GM21360 (cell line): ENCODE measurements at regions not wholly inside any gene's neighbourhood (a gene's known extent, or its start where the extent isn't known, plus 50 kb on each side); places are given as distances from the start of the nearest gene placed in this dataset.

Experiments
- ATAC-seq: cut with Tn5 transposase; IDR thresholded peaks from one replicate; pipeline ENCODE4 v1.9.1; 2021; ENCODE audit warnings: mild to moderate bottlenecking, moderate library complexity; ENCODE audit not compliant: unreplicated experiment

DNA sequence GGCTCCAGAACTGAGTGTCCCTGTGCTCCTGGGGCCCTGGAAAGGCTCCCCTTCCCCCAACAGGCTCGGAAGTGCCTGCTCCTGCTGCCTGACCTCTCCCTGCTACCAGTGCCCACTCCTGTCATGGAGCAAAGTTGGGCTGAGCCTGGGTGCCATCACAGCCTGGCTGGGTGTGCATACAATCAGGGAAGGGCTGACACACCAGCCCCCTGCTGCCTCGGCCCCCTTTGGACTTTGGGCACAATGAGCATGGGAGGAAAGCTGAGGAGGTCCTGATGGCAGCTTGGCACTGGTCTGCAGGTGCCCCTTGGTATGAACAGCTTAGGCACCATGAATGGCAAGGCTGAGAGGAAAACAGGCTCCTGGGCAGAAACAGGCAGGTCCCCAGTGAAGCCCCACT is 405.0 kb downstream of the PID1 start:
- no peak for ATAC-seq

DNA sequence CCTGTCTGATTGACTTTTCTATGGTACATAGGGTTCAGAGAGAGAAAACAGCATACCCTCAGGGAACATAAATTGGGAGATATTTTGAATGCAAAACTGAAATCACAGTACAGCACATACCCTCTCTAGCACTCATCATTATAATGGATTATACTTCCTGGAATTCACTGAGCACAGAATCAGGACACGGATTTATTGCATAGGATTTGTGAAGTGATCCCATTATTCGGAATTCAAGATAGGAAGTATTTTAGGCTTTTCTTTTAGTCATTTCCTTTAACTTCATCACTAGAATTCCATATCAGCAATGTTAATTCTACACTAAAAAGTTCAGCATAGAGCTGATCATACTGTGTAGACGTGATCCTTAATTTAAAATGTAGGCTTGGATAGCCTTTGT is 407.0 kb downstream of the PID1 start:
- ATAC-seq = no peak

DNA sequence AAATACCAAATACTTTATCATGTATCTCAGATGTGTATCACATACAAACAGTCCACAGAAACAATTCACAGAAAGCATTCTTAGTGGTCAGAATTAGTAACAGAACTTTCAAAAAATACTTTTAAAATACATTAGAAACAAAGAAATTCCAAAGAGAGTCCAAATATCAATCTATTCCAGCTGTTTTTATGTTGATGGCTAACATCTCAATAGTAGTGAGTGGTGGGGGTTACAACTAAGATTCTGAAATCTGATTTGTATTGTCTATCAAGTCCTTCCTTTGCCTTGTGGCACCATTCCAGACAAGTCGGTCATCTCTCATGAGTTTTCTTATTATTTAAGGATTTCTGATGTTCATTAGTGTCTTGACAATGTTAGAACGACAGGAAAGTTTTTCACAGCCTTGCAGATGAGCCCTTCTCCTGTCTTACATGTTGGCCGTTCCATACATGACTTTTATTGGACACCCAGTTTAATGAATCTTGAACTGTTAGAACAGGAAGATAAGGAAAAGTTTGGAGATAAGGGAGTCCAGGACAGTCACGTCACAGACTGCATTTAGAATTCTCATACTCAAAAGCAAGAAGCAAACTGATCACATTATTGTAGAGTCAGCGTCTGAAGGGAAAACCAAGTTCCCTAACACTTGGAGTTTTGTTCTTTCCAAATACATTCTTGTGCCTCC is 410.3 kb downstream of the PID1 start:
- no peak for ATAC-seq

DNA sequence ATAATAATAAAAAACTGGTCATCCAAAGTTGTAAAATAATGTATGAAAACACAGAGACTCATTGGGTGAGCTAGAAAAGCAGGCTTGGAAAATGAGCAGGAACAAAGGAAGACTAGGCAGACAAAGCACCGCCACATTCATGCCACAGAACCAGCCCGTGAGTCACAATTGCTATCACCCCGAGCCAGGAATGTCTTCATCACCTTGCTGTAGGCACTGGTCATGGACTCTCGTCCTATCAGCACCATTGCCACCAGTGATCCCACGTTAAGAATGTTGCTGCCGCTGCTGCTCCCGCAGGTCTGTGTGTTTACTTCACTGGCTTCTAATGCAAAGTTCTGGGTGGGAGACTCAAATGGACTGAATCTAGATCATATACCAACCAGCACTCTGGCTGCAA is 417.9 kb downstream of the PID1 start:
- ATAC-seq = no peak

DNA sequence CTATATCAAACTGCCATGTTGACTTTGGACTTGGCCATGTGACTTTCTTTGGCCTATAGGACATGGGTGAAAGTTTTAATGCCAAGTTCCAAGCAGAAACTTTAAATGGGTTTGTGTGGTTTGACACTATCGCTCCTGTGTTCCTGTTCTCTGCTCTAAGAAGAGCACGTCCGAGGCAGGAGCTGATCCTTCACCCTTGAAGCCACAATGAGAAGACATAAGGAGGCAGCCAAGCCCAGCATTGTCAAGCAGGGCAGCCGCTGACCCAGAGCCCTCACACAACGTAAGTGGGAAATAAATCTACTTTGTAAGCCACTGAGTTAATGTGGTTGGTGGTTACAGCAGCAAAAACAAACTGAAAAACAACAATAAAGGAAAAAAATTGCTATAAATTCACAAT is 422.4 kb downstream of the PID1 start:
- ATAC-seq = no peak

DNA sequence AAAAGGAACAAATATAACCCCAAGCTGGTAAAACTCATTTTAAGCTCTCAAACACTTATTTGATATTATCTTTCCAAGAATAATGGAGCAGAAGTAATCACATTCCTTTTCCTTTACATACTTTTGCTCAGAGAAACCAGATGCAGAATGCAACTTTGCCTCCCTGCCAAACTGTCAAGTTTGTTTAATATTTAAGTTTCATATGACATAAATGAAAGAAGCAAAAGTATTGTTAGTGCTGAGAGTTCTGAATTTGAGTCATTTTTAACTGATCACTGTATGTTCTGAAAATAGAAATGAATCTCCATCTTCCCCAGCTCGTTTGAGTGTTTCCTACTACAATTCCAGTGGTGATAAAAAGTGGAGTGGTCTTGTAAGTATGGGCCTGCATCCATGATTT is 423.4 kb downstream of the PID1 start:
- no peak for ATAC-seq

DNA sequence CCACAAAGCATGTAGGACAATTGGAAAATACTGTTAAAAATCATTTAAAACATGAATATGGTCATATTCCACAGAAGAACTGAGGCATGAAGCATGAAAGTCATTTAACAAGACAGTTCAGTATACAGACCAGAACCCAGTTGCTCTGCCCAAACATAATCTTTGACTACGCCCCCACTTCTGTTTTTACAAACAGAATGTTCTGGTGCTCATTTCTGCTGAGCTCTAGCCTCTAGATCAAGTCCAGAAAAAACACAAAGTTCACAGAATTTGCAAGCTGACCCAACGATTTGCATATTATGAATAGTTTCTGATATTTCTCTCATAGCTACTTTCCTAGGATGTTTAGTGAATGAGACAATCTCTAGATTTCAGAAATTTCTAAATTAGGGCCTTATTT is 424.9 kb downstream of the PID1 start:
- no peak for ATAC-seq

DNA sequence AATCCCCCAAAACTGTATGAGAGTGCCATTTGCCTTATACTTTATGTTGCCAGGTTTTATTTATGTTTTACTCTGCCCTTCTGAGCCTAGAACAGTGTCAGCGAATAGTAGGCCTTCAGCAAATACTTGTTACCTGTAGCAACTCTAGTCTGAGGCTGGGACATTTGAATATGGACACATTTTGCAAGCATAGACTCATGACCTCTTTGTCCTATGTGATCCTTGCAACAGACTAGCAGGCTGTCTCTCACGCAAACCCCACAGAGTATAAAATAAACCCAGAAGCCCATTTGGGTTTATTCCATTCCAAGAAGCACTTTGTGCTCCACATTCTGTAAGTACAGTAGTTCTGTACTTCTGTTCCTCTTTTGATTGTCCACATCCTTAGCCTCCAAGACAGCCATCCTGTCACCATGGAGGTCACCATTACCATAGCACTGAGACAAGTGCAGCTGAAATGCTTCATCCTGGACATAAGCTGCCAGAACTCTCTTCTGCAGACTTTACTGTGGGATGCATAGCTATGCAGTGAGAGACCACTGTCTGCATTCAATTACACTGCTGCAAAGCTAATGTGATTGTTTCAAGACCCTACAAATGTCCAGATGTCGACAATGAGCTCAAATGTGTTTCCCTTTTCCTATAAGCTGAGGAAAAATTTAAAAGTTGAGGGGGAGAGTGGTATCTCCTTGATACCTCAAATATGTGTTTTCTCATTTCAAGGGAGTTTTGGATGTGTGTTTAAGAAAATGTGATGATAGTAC is 425.7 kb downstream of the PID1 start:
- ATAC-seq = no peak

DNA sequence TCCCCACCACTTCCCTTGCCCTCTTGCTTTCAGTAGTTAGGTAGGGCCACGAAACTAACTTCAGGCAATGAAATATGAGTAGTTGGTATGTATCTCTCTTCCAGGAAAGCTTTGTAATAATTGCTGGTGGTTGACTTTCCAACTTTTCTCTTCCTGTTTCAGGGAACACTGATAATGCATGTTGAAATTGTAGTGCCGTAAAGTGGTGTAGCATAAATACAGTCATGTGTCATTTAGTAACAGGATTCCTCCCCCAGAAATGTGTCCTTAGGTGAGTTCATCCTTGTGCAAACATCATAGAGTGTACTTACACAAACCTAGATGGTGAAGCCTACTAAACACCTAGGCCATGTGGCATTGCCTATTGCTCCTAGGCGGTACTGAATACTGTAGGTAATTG is 429.2 kb downstream of the PID1 start:
- ATAC-seq = no peak

DNA sequence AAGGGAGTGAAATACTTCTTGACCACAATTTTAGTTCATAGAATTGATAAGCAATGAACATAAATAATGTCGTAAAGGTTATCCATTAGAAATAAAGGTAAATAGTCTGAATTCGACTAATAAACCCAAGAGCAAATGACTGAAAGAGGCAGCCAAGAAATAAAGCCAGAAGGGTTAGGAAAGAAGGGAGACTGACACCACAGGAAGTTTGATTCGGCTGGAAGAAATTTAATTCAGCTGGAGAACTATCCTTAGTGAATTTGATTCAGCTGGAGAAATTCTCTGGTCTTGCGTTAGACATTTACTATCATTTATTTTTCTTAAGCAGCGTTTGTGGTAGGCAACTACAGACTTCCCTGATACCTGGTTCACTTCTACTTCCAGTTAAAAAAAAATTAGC is 429.6 kb downstream of the PID1 start:
- no peak for ATAC-seq

DNA sequence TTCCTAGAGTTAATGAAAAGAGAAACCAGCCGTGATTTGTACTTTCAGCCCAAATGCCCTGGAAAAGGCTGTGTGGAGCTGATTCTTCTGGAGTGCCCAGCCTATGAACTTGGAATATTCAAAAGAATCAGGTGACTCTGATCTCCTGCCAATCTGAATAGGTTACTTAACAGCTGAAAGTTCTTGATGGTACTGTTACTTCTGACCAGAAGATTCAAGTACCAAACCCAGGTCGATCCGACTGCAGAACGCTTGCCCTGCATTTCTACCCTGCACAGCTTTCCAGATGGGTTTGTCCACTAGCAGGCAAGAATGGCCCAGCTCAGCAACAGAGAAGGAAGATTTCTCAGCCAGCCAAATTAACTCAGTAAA is 430.4 kb downstream of the PID1 start:
- no peak for ATAC-seq

DNA sequence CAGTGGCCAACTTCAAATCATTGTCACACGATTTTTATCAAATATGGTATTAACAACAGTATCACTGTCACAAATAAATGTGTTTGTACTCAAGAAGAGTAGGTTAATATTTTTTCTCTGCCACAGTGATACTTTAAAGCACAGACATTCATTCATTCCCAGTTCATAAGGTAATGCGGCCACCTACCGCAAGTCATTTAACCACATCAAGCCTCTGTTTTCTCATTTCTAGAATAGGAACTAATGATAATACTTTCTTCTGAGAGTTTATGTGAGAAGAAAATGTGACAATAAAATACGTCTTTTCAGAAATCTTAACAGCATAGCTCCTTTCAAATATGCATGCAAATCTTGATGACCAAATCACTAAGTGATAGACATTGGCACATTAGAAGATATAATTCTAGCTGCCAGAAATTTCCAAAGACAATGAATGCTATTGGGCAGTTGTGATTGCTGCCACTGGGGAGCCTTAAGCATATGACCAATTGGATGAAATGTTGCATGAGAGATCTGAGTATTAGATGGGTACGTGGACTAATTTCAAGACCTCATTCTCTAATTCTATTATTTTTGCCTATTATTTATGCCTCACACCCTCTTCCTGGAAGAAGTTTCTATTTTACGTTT is 430.9 kb downstream of the PID1 start:
- ATAC-seq = no peak

DNA sequence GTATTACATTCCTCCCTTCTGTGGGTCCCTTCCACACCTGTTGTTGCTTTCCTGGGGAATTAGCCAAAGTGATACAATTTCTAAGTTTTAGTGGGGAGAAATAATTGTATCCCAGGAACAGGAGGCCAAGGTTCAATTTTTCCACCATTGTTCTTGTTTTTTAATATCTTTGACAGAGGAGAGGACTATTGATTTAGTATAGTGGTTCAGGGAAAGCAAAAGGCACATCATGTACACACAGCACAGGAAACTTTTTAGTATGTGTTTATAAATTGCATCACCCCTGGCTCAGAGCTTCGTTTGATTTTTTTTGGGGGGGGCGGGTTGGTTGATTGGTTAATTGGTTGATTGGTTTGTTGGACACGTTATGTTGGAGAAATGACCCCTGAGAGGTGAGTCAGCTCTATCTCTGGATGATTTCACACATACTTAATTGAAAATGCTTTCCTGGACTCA is 431.6 kb downstream of the PID1 start:
- ATAC-seq = no peak

DNA sequence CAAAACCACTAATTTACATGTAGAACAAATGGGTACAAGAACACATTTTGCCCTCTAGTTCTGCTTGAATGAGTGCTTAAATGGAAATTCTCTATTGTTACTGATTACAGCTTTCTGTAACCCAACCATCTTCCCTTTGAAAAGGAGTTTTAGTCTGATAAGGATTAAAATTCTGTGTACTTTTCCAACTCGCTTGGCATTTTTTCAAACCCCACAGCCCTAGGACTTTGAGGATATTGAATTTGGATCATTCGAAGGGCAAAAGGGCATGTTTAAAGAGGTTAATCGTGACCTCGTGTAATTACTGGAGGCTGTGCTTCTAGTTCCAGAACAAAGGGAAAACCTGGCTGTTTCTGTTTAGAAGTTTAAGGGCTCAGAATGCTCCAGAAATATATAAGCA is 432.3 kb downstream of the PID1 start:
- ATAC-seq = no peak

DNA sequence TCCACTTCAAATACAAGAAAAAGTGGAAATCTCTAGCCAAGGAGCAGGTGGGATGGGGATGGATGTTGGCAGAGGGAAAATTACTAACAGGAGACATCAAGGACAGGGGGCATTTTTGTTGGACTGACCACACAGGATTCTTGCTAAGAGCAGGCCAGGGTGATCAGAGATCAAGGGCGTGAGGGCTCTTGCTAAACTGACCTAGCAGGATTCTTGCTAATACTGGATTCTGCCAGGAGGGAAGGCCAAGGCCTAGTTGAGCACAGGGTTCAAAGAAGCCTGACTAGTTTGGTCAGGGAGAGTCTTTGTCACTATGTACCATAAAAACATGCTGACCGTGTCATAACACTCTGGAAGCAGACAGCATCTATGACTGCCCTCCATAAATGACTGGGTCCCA is 442.7 kb downstream of the PID1 start:
- ATAC-seq = no peak

DNA sequence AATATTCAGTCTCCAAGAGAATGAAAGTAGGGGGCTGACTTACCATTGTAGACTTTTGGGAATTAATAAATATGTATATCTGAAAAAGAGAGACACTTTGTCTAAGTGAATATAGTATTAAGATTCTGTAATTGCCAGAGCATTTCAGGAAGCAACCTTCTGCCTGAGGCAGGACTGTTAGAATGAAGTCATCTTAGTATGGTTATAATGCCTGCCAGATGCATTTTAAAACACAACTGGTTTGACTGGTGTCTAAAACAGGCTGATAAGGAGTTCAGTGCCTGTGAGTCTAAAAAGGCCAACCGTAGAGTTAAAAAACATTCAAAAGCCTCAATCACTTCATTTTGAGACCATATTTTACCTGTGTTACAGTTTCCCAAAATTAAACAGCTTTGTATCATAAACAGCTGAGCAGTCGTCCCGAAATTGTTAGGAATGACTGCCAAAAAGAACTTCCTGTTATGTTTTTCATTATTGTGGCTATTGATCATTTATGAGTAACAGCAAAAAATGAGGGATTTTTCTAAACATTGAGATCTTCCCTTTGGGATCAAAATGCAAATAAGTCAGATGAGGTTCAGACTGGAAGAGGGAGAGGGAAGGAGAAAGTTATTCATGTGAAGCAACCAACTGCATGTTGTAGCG is 443.9 kb downstream of the PID1 start:
- ATAC-seq = no peak

DNA sequence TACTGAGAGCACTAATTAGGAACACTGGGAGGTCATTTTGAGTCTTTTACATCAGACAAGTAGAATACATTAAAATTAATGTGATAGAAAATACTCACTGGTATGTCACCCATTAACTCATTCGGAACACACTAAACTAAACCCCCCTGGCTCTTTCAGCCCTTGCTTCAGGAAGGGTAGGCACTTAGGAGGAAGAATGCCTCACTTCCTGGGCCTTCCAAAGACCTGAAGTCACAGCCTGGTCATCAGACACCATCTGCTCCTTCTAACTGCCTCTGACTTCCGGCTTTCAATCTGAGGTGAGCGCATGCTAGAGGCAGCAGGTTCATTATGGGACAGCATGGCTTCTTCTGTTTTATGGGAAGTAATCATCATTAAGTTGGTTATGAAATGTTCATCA is 451.4 kb downstream of the PID1 start:
- no peak for ATAC-seq

DNA sequence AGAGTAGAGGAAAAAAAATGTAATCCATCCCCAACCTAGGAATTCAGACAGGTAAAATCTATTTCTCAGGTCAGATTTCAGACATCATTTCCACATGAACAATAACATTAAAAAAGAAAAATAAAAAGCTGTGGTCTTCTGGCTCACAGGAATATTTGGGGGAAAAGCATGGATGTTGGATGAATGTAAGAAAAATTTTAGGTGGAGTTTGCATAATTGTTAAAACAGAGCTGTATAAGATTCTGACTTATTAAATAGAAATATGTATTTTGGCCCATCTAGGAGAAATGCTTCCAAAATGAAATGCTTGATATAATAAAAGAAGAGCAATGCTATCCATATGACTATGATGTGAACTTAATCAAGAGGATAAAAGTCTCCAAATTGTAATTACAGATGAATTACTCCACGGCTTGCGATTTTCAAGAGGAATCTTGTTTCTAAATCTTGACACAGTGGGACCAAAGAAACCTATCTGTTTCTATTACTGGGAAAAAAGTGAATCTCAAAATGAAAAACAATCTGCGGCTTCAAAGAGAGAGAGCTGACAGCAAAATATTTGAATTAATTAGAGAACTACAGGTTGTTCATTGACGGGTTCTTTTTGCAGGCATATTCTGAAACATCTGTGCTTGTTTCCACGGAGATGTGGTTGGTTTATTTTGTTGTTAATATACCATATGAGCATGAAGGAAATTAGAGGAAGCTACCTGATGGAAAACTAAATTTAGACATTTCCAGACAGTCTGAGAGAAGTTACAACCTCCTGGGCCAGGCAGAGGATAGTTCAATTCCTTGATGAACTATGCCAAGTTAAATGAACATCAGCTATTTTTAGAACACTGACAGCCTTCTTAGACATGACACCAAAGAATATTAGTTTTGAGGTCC is 468.7 kb downstream of the PID1 start:
- no peak for ATAC-seq

DNA sequence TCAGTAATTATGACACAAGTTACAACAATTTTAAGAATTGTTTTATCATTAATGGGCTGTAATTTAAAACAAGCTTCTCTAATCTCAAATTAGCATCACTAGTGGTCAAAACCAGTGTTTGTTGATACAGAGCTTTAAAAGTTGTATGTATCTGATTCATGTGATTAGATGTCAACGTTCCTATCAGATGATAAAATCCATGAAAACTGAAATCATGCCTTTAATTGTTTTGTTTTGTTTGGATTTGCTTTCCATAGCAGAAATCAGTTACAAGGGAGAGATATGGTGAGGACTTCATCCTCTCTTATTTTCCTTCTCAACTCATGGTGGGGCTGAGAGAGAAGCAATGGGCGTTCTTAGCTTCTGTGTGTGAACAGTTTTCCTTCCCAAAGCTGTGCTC is 469.6 kb downstream of the PID1 start:
- no peak for ATAC-seq

DNA sequence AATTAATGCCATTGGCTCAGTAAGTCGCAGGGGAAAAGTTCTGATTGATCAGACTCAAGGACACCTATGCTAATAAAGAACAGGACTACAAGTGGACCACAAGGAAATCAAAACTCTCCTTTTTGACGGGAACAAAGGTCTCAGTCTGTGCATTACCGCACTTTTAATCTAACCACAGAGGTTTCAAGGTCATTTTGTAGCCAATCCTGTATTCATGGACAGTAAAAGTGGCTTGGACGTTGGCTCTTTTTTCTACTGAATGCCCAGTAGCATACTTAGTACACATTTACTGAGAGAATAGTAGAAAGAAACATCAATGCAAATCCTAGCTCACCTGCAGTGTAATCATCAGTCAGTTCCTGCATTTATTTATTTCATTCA is 471.9 kb downstream of the PID1 start:
- no peak for ATAC-seq
